ENCODE measurements at regions not wholly inside any gene's neighbourhood (a gene's known extent, or its start where the extent isn't known, plus 50 kb on each side); places are given as distances from the start of the nearest gene placed in this dataset.

DNA sequence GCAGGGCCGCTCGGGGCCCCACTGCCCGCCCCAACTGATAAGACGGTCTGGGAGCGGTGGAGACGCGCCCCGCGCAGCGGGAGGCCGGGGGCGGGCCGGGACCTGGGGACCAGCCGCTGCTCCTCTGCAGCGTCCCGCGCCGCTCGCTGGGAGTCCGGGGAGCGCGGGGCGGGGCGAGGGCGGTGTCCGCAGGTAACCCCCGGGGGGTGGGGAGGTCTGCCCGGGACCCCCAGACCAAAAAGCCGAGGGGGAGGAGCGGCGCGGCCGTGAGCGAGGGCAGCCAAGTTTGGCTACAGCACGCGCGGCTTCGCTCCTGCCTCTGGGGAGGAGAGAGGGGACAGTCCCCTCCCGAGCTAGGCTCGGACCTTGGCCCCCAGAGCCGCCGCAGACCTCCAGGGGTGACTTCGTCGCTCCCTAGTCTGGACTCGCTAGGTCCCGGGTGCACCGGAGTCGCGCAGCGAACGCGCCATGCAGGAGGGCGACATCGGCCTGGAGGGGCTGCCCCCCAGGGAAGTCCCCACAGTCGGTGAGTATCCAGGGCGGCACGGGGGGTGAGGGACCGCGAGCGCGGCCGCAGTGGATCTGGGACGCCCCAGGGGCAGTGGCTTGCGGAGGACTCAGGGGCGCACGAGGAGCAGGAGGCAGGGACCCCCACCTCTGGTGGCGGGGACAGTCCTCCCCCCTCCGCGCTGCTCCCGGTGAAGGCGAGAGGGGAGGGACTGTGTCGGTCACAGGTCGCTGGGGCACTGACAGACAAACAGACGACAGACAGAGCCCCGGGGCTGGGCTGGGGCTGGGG is 92.3 kb upstream of the ANO1 start:
- peak overlapping the region; percentile 67 for H2AFZ ChIP-seq (ENCODE audit: low read depth, low read length)
- Mint-ChIP-seq H3K9me3 (ENCODE audit: unreplicated experiment) (no peaks in the 10 kb centered on the region), H3K36me3 (ENCODE audit: low read depth, unreplicated experiment) (no peaks in the 10 kb centered on the region), H3K4me1 (ENCODE audit: low read depth, unreplicated experiment) (peaks cover 3% of the 10 kb centered on the region), H3K27ac (ENCODE audit: unreplicated experiment) (no peak overlapping the region), H3K27me3 (ENCODE audit: low read depth, unreplicated experiment) (peaks cover 76% of the 10 kb centered on the region), H3K4me3 (ENCODE audit: unreplicated experiment) (no peak overlapping the region)
- DNase-seq (ENCODE audit: low read depth) (no peak), FAIRE-seq (no peak)
- no peak overlapping the region for H3K27ac ChIP-seq (ENCODE audit: low read depth, low read length)
- no peaks in the 10 kb centered on the region for H3K36me3 ChIP-seq (ENCODE audit: insufficient read depth, low read length)
- H3K4me2 ChIP-seq (ENCODE audit: low read length): peak overlapping the region; percentile 81
- peaks cover 8% of the 10 kb centered on the region for H3K4me1 ChIP-seq (ENCODE audit: insufficient read depth, low read length)
- TF ChIP-seq, protein P1, sequence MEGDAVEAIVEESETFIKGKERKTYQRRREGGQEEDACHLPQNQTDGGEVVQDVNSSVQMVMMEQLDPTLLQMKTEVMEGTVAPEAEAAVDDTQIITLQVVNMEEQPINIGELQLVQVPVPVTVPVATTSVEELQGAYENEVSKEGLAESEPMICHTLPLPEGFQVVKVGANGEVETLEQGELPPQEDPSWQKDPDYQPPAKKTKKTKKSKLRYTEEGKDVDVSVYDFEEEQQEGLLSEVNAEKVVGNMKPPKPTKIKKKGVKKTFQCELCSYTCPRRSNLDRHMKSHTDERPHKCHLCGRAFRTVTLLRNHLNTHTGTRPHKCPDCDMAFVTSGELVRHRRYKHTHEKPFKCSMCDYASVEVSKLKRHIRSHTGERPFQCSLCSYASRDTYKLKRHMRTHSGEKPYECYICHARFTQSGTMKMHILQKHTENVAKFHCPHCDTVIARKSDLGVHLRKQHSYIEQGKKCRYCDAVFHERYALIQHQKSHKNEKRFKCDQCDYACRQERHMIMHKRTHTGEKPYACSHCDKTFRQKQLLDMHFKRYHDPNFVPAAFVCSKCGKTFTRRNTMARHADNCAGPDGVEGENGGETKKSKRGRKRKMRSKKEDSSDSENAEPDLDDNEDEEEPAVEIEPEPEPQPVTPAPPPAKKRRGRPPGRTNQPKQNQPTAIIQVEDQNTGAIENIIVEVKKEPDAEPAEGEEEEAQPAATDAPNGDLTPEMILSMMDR (IDR thresholded peaks at IDR 0.05; ENCODE audit: insufficient read depth, low read depth, low read length): no peak
- peak; percentile 93 for TF ChIP-seq EZH2 (IDR thresholded peaks at IDR 0.05; ENCODE audit: insufficient read depth, low read length)
- no peaks in the 10 kb centered on the region for H3K9me3 ChIP-seq (ENCODE audit: insufficient read depth, low read depth, low read length)
- H4K20me1 ChIP-seq (ENCODE audit: insufficient read depth, low read length): no peaks in the 10 kb centered on the region
- no peaks in the 10 kb centered on the region for H3K79me2 ChIP-seq (ENCODE audit: insufficient read depth, low read length)
- H3K27me3 ChIP-seq (ENCODE audit: insufficient read depth, low read length): peaks cover 33% of the 10 kb centered on the region
- peak overlapping the region; percentile 28 for H3K4me3 ChIP-seq (ENCODE audit: insufficient read depth, low read depth, low read length)
- peak overlapping the region; percentile 14 for H3K9ac ChIP-seq (ENCODE audit: low read length)

DNA sequence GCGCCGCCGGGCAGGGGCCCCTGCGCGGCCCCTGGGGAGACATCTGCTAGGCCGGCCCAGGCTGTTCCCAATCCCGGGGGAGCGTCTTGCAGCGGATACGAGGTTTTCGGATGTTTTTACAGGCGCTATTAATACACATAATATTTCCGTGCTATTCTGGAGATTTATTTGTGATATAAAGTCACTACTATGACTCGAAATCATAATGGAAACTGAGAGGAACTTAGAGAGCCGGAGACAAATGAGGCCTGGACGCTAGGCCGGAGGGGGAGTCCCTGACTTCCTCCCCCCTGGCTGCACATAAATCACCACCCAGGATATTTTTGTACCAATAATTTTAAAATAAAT is 91.7 kb upstream of the ANO1 start:
- Mint-ChIP-seq H3K27ac (ENCODE audit: unreplicated experiment) (no peak overlapping the region), H3K9me3 (ENCODE audit: unreplicated experiment) (no peaks in the 10 kb centered on the region), H3K4me3 (ENCODE audit: unreplicated experiment) (no peak overlapping the region), H3K4me1 (ENCODE audit: low read depth, unreplicated experiment) (peaks cover 3% of the 10 kb centered on the region), H3K27me3 (ENCODE audit: low read depth, unreplicated experiment) (peaks cover 77% of the 10 kb centered on the region), H3K36me3 (ENCODE audit: low read depth, unreplicated experiment) (no peaks in the 10 kb centered on the region)
- Histone ChIP-seq H3K4me3 (ENCODE audit: insufficient read depth, low read depth, low read length) (no peak overlapping the region), H2AFZ (ENCODE audit: low read depth, low read length) (no peak overlapping the region), H3K9ac (ENCODE audit: low read length) (no peak overlapping the region), H3K9me3 (ENCODE audit: insufficient read depth, low read depth, low read length) (no peaks in the 10 kb centered on the region), H3K27ac (ENCODE audit: low read depth, low read length) (no peak overlapping the region), H3K4me1 (ENCODE audit: insufficient read depth, low read length) (peaks cover 8% of the 10 kb centered on the region), H3K27me3 (ENCODE audit: insufficient read depth, low read length) (peaks cover 37% of the 10 kb centered on the region), H3K79me2 (ENCODE audit: insufficient read depth, low read length) (no peaks in the 10 kb centered on the region), H3K36me3 (ENCODE audit: insufficient read depth, low read length) (no peaks in the 10 kb centered on the region), H4K20me1 (ENCODE audit: insufficient read depth, low read length) (no peaks in the 10 kb centered on the region), H3K4me2 (ENCODE audit: low read length) (peak overlapping the region; percentile 81)
- FAIRE-seq (no peak), DNase-seq (ENCODE audit: low read depth) (no peak)
- TF ChIP-seq, protein P1 (IDR thresholded peaks at IDR 0.05; ENCODE audit: insufficient read depth, low read depth, low read length): no peak
- no peak for TF ChIP-seq EZH2 (IDR thresholded peaks at IDR 0.05; ENCODE audit: insufficient read depth, low read length)

GRCh38 chr11:69986830-69987229 is 91.3 kb upstream of the ANO1 start:
- Mint-ChIP-seq H3K9me3 (ENCODE audit: unreplicated experiment) (peaks cover under 1% of the 10 kb centered on the region), H3K4me1 (ENCODE audit: low read depth, unreplicated experiment) (peaks cover 3% of the 10 kb centered on the region), H3K27ac (ENCODE audit: unreplicated experiment) (no peak overlapping the region), H3K27me3 (ENCODE audit: low read depth, unreplicated experiment) (peaks cover 77% of the 10 kb centered on the region), H3K36me3 (ENCODE audit: low read depth, unreplicated experiment) (no peaks in the 10 kb centered on the region), H3K4me3 (ENCODE audit: unreplicated experiment) (no peak overlapping the region)
- Histone ChIP-seq H3K9me3 (ENCODE audit: insufficient read depth, low read depth, low read length) (no peaks in the 10 kb centered on the region), H3K9ac (ENCODE audit: low read length) (no peak overlapping the region), H3K27ac (ENCODE audit: low read depth, low read length) (no peak overlapping the region), H3K4me2 (ENCODE audit: low read length) (no peak overlapping the region), H3K4me3 (ENCODE audit: insufficient read depth, low read depth, low read length) (no peak overlapping the region), H4K20me1 (ENCODE audit: insufficient read depth, low read length) (no peaks in the 10 kb centered on the region), H3K27me3 (ENCODE audit: insufficient read depth, low read length) (peaks cover 37% of the 10 kb centered on the region), H2AFZ (ENCODE audit: low read depth, low read length) (no peak overlapping the region), H3K36me3 (ENCODE audit: insufficient read depth, low read length) (no peaks in the 10 kb centered on the region), H3K79me2 (ENCODE audit: insufficient read depth, low read length) (no peaks in the 10 kb centered on the region), H3K4me1 (ENCODE audit: insufficient read depth, low read length) (peaks cover 8% of the 10 kb centered on the region)
- FAIRE-seq (no peak), DNase-seq (ENCODE audit: low read depth) (no peak)
- TF ChIP-seq, protein P1 (IDR thresholded peaks at IDR 0.05; ENCODE audit: insufficient read depth, low read depth, low read length): no peak
- no peak for TF ChIP-seq EZH2 (IDR thresholded peaks at IDR 0.05; ENCODE audit: insufficient read depth, low read length)
